ENCODE measurements at regions not wholly inside any gene's neighbourhood (a gene's known extent, or its start where the extent isn't known, plus 50 kb on each side); places are given as distances from the start of the nearest gene placed in this dataset.

GRCh38 chr11:70891844-70892380 is 360.5 kb downstream of the SHANK2 start:
- no peak for TF ChIP-seq EP300 (IDR thresholded peaks at IDR 0.05; ENCODE audit: low read depth in 2 of 2, low read length in 2 of 2)
- TF ChIP-seq EP300 (CRISPR knock-in tag; IDR thresholded peaks at IDR 0.05; ENCODE audit: borderline replicate concordance) = no peak
- no peak for TF ChIP-seq MED1 (CRISPR knock-in tag; IDR thresholded peaks at IDR 0.05)
- no peak for TF ChIP-seq GMEB1 (CRISPR knock-in tag; IDR thresholded peaks at IDR 0.05; ENCODE audit: borderline replicate concordance)
- TF ChIP-seq POLR2A (IDR thresholded peaks at IDR 0.05; ENCODE audit: insufficient read depth in 1 of 2, low read depth in 2 of 2, low read length in 2 of 2) = no peak
- no peak for TF ChIP-seq EHMT2 (IDR thresholded peaks at IDR 0.05; ENCODE audit: borderline replicate concordance, low read depth, low read length)
- no peak for TF ChIP-seq PHF8 (CRISPR knock-in tag; IDR thresholded peaks at IDR 0.05)
- TF ChIP-seq ZNF746 (CRISPR knock-in tag; IDR thresholded peaks at IDR 0.05) = no peak
- no peak for TF ChIP-seq TOE1 (CRISPR knock-in tag; IDR thresholded peaks at IDR 0.05)
- TF ChIP-seq ZNF274 (CRISPR knock-in tag; IDR thresholded peaks at IDR 0.05) = no peak
- no peak for TF ChIP-seq ASH2L (IDR thresholded peaks at IDR 0.05; ENCODE audit: insufficient read length, low read depth, low read length)
- no peak for TF ChIP-seq ZNF776 (CRISPR knock-in tag; IDR thresholded peaks at IDR 0.05)
- TF ChIP-seq PATZ1 (CRISPR knock-in tag; IDR thresholded peaks at IDR 0.05) = no peak
